ENCODE measurements at regions not wholly inside any gene's neighbourhood (a gene's known extent, or its start where the extent isn't known, plus 50 kb on each side); places are given as distances from the start of the nearest gene placed in this dataset.

DNA sequence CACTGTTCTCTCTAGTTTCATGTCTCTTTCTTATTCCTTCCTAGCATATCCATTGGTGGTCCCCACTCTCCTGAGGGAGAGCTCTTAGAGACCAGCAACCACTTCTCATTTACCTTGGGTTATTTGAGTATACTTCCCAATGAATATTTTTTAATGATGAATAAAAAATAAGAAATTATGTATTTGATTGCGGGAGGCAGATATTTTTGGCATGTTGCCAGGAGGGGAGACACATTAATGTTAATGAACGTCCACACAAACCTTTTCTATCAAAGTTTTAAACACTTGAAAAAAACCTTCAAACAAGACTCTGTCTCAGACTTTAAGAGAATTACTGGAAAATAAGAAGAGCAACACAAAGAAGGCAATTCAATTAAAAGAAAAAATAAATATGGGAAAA lies 260.6 kb upstream of the MAGI2 start:
- Histone ChIP-seq H3F3A (ENCODE audit: insufficient read depth) (no peaks in the 10 kb centered on the region), H3K9me3 (ENCODE audit: low read depth) (no peaks in the 10 kb centered on the region), H3K4me2 (ENCODE audit: unreplicated experiment) (no peak overlapping the region), H3K9me2 (ENCODE audit: insufficient read depth) (no peaks in the 10 kb centered on the region; the same call in 1 of the 2 replicates), H2AFZ (no peak overlapping the region), H3K27ac (no peak overlapping the region), H3K4me1 (ENCODE audit: insufficient read depth) (peaks cover 5% of the 10 kb centered on the region), H3K36me3 (ENCODE audit: low read depth) (no peaks in the 10 kb centered on the region), H3K4me3 (no peak overlapping the region), H3K9ac (no peak overlapping the region), H3K27me3 (replicated peaks; ENCODE audit: insufficient read depth) (no peaks in the 10 kb centered on the region), H3K79me2 (ENCODE audit: insufficient read depth) (no peaks in the 10 kb centered on the region), H4K20me1 (ENCODE audit: insufficient read depth) (no peaks in the 10 kb centered on the region)
- in situ Hi-C loops (cut with MboI): no loop called here
- WGBS, 2 experiments (ENCODE audit: low coverage in 1 of 2, low lambda C conversion rate in 2 of 2, missing lambda C conversion rate in 2 of 2): 88% methylated on average over 2 of the region's 2 CpGs
- DNase-seq: no peak
- TF ChIP-seq EZH2phosphoT487 (IDR thresholded peaks at IDR 0.05; ENCODE audit: insufficient read depth, low read depth) (no peak), EZH2 (IDR thresholded peaks at IDR 0.05; ENCODE audit: insufficient read depth, poor library complexity, severe bottlenecking) (no peak)

DNA sequence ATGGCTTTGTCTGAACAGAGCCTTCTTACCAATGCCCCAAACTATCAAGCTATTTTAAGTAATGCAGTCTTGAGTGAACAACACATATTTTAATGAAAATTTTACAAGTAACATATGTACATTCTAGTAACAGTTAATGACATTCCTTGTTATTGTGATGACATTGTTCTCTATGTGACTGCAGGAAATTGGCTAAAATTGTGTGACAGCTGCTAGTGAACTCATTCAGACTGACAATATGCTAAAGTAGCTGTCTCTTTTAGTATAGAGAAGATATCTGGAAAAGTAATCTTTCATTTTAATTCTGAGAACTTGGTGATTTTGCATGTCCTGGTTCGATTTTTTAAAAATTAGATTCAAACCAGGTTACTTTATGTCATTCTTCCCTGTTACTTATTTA lies 259.8 kb upstream of the MAGI2 start:
- WGBS, 2 experiments (ENCODE audit: low coverage in 1 of 2, low lambda C conversion rate in 2 of 2, missing lambda C conversion rate in 2 of 2): 34 to 58% methylated on average over 1 of the region's 1 CpG
- H3K4me2 ChIP-seq (ENCODE audit: unreplicated experiment): no peak overlapping the region
- H3F3A ChIP-seq (ENCODE audit: insufficient read depth): no peaks in the 10 kb centered on the region
- no peak overlapping the region for H3K4me3 ChIP-seq
- no peaks in the 10 kb centered on the region for H3K36me3 ChIP-seq (ENCODE audit: low read depth)
- H3K4me1 ChIP-seq (ENCODE audit: insufficient read depth): peaks cover 5% of the 10 kb centered on the region
- H3K9me2 ChIP-seq (ENCODE audit: insufficient read depth): no peaks in the 10 kb centered on the region; the same call in 1 of the 2 replicates
- H3K79me2 ChIP-seq (ENCODE audit: insufficient read depth): no peaks in the 10 kb centered on the region
- H3K9me3 ChIP-seq (ENCODE audit: low read depth): no peaks in the 10 kb centered on the region
- TF ChIP-seq EZH2phosphoT487 (IDR thresholded peaks at IDR 0.05; ENCODE audit: insufficient read depth, low read depth) (no peak), EZH2 (IDR thresholded peaks at IDR 0.05; ENCODE audit: insufficient read depth, poor library complexity, severe bottlenecking) (no peak)
- H3K27ac ChIP-seq: no peak overlapping the region
- no peaks in the 10 kb centered on the region for H3K27me3 ChIP-seq (replicated peaks; ENCODE audit: insufficient read depth)
- in situ Hi-C loops (cut with MboI): no loop called here
- DNase-seq: no peak
- H4K20me1 ChIP-seq (ENCODE audit: insufficient read depth): no peaks in the 10 kb centered on the region
- no peak overlapping the region for H2AFZ ChIP-seq
- H3K9ac ChIP-seq: no peak overlapping the region

DNA sequence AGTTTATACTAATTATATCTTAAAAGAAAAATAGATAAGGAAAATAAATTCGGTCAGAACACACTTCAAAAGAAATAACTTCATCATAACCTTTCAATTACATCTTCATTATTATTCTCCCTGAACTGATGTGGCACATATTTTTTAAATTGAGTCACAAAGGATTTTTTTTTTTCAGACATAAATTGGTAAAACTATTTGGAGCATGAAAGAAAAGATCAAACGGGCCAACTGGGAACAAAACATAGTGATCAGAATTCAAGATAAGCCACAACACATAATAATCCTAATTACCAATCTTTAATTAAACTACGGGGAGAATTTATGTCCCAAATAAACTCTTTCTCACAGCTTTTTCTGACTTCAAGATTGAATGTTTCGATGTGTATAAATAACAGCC lies 258.2 kb upstream of the MAGI2 start:
- DNase-seq: no peak
- Histone ChIP-seq H3K4me2 (ENCODE audit: unreplicated experiment) (no peak overlapping the region), H3K9me3 (ENCODE audit: low read depth) (no peaks in the 10 kb centered on the region), H3K4me3 (no peak overlapping the region), H3F3A (ENCODE audit: insufficient read depth) (no peaks in the 10 kb centered on the region), H3K27me3 (replicated peaks; ENCODE audit: insufficient read depth) (no peaks in the 10 kb centered on the region), H3K27ac (no peak overlapping the region), H2AFZ (no peak overlapping the region), H3K36me3 (ENCODE audit: low read depth) (no peaks in the 10 kb centered on the region), H3K9me2 (ENCODE audit: insufficient read depth) (no peaks in the 10 kb centered on the region; the same call in 1 of the 2 replicates), H4K20me1 (ENCODE audit: insufficient read depth) (no peaks in the 10 kb centered on the region), H3K9ac (no peak overlapping the region), H3K79me2 (ENCODE audit: insufficient read depth) (no peaks in the 10 kb centered on the region), H3K4me1 (ENCODE audit: insufficient read depth) (peaks cover 5% of the 10 kb centered on the region)
- in situ Hi-C loops (cut with MboI): no loop called here
- 43 to 46% methylated on average over 4 of the region's 4 CpGs for WGBS, 2 experiments (ENCODE audit: low coverage in 1 of 2, low lambda C conversion rate in 2 of 2, missing lambda C conversion rate in 2 of 2)
- TF ChIP-seq EZH2phosphoT487 (IDR thresholded peaks at IDR 0.05; ENCODE audit: insufficient read depth, low read depth): no peak
- TF ChIP-seq EZH2 (IDR thresholded peaks at IDR 0.05; ENCODE audit: insufficient read depth, poor library complexity, severe bottlenecking): no peak

DNA sequence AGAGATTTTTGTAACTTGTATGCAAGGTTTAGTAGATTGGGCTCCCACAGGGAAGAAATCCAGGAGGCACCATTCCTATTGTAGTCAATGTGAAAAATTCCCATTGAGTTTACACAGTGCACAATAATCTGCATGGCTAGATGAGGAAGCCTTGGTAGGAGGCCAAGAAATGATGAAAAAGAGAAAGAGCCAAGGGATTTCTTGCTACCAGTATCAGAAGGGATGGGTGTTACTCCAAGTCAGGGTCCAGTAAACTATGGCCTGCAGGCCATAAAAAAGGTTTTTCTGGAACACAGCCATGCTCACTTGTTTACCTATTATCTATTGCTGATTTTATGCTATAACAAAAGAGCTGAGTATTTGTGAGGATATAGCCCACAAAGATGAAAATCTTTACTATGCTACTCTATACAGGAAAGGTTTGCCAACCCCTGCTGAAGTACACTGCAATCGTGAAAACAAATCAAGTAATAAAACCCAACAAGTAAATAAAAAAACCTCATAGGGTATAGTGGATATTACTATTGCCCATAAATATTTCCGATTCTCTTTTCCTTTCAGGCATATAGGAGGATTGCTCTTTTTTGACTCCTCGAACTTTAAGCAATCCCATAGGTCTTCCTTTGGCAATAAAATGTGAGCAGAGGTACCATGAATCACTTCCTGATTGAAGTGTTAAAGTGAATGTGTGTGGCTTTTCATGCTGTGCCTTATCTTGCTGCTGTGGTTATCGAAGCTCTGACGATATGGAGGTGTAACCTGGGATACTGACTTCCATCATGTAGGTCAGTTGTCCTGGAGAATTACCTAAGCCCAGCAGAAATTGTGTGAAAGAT lies 256.3 kb upstream of the MAGI2 start:
- 79 to 83% methylated on average over 5 of the region's 5 CpGs for WGBS, 2 experiments (ENCODE audit: low coverage in 1 of 2, low lambda C conversion rate in 2 of 2, missing lambda C conversion rate in 2 of 2)
- Histone ChIP-seq H3K4me2 (ENCODE audit: unreplicated experiment) (no peak overlapping the region), H4K20me1 (ENCODE audit: insufficient read depth) (no peaks in the 10 kb centered on the region), H3K27ac (no peak overlapping the region), H3K36me3 (ENCODE audit: low read depth) (no peaks in the 10 kb centered on the region), H3K4me1 (ENCODE audit: insufficient read depth) (peaks cover 5% of the 10 kb centered on the region), H3K4me3 (no peak overlapping the region), H2AFZ (no peak overlapping the region), H3K9me2 (ENCODE audit: insufficient read depth) (no peaks in the 10 kb centered on the region; the same call in 1 of the 2 replicates), H3K79me2 (ENCODE audit: insufficient read depth) (no peaks in the 10 kb centered on the region), H3K27me3 (replicated peaks; ENCODE audit: insufficient read depth) (no peaks in the 10 kb centered on the region), H3K9me3 (ENCODE audit: low read depth) (no peaks in the 10 kb centered on the region), H3K9ac (no peak overlapping the region), H3F3A (ENCODE audit: insufficient read depth) (no peaks in the 10 kb centered on the region)
- no peak for TF ChIP-seq EZH2 (IDR thresholded peaks at IDR 0.05; ENCODE audit: insufficient read depth, poor library complexity, severe bottlenecking)
- no peak for TF ChIP-seq EZH2phosphoT487 (IDR thresholded peaks at IDR 0.05; ENCODE audit: insufficient read depth, low read depth)
- in situ Hi-C loops (cut with MboI): no loop called here
- peak; percentile 19 for DNase-seq

All from GM23248 (cell line).